GM18520 (cell line): ENCODE measurements at regions not wholly inside any gene's neighbourhood (a gene's known extent, or its start where the extent isn't known, plus 50 kb on each side); places are given as distances from the start of the nearest gene placed in this dataset.

Experiments
- ATAC-seq: cut with Tn5 transposase; IDR thresholded peaks from one replicate; pipeline ENCODE4 v1.9.1; 2021; ENCODE audit not compliant: unreplicated experiment

DNA sequence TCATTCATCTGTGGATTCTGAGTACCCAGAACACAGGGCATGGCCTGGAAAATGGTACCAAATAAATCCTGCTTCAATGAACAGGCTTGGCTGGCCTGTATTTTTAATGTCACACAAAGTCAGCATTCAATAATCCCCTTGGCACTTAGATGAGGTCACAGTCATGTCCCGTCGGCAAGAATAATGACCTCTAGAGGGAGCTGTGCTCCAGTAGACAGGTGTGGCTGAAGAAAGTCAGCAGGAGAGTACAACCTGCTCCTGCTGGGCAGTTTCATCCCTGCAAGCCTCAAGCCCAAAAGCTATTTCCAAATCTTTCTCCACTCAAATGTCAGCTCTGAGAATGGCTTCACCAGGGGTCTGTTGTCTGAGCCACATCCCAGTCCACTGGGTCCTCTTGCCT lies 404.0 kb upstream of the F9 start:
- ATAC-seq: peak; percentile 50

DNA sequence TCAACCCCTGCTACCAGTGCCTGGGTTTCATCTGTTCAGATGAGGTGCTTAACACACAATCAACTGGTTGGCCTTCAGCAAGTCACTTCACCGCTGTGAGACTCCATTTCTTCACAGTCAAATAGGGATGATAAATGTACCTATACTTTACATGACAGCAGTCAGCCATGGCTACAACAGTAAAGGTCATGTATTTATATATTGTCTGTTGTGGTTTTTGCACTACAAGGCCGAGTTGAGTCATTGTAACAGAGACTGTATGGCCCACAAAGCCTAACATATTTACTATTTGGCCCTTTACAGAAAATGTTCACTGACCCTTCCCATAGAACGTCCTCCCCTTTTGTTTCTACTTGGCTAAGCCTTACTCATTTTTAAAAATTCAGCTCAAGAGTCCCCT lies 404.6 kb upstream of the F9 start:
- no peak for ATAC-seq

DNA sequence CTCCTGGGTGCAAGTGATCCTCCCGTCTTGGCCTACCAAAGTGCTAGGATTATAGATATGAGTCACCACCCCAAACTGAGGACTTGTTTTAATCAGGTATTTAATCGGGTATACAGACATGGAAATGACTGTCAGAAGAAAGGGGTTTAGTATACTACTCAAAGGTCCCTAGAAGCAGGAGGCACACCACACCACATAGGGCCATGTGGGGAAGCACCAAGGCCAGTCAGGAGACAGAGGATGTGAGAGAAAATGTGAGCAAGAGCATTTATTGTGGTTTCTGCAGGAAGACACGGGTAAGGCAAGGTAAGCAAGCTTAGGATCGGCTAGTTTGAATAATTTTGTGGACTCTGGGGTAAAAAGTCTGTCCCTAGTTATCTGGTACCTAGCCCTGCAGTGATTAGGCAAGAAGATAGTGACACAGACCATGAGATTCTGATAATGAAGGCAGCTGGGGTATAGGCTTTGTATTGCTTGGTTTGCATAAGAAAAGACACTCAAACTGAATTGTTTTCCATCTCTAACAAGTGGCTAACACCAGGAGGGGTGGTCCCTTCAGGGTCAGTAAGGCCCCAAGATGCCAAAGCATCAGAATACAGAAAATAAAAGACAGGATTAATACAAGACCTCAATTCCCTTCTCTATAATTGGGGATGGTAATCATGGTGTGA lies 408.8 kb upstream of the F9 start:
- ATAC-seq: no peak

DNA sequence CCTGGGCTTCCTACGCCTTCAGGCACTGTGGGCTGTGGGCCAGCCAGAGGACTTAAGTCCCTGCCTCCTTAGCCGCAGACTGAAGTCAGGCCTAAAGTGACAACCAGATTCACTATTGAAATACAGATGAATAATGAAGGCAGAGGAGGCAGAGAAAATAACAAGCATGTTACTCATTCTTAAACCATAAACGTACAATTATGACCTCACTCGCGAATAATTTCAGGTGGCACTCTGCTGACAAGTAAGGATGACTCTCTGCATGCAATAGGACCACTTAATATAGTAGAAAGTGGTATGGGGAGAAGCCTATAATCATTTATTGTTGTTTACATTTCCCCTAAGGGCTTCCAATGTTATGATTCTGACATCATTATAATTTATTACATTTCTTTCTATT lies 409.2 kb upstream of the FGF13 start:
- no peak for ATAC-seq

DNA sequence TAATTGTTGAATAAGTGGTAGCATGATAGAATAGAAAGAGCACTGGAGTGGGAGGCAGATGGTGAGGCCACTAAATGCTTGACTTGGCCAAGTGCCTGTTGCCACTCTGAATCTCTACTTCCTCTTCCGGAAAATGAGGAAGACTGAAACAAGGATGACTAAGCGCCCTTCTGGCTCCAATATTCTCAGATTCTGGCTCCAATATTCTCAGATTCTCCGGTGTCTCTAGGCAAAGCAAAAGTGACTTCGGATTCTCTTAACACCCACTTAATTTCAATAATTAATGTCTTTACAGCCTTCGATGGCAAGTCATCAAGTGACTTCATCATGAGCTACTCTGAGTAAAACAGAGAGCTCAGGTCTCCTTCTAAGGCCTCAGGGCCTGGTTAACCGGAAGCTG lies 402.2 kb upstream of the FGF13 start:
- ATAC-seq: no peak

DNA sequence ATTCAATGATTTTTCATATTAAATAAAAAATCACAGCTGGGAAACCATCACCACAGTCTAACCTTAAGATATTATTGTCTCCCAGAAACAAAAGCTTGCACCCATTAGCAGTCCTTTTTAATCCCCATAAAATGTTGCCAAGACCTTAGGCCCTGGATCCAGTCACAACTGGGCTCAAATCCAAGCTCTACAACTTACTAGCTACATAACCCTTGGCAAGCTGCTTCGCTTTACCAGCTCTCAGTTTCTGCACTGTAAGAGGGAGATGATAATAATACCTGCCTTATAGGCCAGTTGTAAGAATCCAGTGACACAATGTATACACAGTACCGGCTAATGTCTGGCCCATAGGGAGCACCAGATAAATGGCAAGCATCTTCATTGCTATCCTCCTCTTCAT lies 400.9 kb upstream of the FGF13 start:
- ATAC-seq: no peak

DNA sequence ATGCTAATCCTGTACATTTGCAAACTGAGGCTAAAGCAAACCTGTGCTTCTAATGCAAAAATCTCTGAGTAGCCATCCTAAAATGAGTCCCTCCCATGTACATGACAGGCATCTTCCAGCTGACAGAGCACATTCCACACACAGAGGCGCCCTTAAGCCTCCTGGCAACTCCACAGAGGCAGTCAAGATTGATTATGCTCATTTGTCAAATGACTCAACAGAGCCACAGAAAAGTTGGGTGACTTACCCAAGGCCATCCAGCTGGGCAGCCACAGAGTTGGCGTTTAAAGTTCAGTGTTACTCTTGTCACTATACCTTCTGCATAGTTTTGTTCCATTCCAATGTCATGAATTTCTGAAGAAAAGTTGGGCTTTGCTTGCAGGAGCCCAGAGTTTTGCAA lies 394.6 kb upstream of the FGF13 start:
- ATAC-seq: no peak

DNA sequence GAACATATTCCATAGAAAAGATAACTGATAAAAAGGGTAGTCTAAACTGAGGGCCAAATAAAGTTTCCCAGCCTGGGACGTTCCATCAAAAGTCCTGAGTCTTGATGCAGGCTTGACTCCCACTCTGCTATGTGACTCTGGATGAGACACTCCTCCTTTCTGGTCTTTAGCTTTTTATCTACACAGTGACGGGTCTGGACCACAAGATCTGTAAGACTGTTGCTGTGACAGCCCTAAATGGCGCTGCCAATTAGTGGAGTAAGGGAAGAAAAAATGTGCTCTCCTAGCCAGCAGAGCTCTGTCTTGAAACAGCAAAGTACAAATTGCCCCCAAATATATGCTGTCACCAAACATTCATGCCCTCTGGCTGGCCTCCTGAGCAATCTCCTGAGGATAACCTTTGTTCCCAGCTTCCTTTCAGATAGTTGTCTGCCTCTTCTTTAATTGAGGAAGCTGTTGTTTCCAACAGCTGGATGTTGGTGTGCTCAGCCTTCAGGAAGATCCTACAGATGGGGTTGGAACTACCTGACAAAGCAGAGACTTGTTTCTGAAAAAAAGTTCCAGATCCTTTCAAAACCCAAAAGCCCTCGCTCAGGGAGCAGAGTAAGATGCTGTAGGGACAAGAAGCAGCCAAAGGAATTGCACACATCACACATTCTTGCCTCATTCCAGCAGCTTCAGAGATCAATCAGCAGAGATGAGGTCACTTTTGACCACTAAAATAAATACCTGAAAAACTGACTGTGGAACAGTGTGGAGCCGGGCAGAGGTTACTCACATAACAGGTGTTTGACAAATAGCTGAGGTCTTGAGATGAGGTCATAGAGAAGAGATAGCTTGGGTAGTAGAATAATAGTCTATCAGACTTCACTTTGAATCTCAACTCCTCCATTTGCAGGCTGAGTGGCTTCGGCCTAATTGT lies 383.4 kb upstream of the FGF13 start:
- ATAC-seq: no peak

DNA sequence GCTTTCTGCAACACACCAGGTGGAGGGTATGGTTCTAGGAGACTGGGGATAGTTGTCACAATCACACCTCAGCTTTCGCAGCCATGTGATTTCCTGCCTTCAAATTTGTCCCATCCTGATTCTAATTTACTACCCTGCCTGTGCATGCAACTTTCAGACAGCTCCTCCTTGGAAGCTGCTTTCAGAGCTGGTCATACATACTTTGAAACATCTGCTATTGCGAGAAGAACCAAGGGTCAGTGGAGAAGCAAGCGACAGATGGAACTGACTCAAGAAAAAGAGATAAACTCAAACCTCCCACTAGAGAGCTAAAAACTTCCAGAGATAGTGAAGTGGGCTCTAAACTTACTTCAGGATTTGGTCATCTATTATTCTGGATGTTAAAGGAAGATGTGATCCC lies 381.7 kb upstream of the FGF13 start:
- no peak for ATAC-seq

DNA sequence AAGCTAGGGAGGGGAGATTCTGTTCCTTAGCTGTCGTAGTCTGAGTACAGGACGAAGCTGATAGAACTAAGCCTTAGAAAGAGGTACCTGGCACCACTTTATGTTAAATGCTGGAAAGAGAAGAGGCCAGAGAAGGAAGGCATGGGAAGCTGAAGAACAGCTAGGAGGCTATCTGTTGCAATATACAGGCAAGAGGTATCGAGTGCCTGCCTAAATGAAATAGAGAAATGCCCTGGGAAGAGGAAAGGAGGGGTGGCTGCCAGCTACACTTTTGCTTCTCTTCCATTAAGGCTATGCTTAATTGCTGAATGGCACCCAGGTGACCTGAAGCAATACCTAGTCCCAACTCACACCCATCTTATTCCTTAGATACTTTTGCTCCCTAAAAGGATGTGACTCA lies 380.4 kb upstream of the FGF13 start:
- ATAC-seq: no peak

DNA sequence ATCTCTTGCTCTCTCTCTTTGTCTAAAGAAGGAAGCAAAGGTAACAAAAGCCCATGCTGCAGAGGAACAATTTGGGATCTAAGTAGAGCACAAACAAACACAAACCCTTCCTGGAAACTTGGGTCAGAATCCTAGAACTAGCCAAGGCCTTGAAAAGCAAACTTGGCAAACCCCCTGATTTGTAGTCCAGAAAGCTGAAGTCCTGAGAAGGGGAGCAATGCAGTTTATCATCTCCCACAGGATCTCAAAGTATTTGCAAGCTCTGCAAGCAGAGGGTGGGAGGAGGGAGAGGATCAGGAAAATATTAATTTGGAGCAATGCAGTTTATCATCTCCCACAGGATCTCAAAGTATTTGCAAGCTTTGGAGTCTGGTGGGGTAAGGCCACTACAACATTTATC lies 379.5 kb upstream of the FGF13 start:
- no peak for ATAC-seq

DNA sequence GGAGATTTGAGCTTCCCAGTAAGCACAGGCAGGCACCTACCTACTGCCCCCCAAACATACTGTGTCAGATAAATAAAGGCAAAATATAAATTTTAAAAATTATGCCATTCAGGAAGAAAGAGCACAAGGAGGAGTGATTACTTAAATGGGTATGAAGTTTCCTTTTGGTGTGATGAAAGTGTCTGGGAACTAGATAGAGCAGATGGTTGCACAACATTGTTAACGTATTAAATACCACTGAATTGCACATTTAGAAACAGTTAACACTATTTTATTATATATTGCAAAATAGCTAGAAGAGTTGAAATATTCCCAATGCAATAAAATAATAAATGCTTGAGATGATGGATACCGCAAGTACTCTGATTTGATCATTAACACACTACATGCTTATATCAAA lies 374.7 kb upstream of the FGF13 start:
- no peak for ATAC-seq

DNA sequence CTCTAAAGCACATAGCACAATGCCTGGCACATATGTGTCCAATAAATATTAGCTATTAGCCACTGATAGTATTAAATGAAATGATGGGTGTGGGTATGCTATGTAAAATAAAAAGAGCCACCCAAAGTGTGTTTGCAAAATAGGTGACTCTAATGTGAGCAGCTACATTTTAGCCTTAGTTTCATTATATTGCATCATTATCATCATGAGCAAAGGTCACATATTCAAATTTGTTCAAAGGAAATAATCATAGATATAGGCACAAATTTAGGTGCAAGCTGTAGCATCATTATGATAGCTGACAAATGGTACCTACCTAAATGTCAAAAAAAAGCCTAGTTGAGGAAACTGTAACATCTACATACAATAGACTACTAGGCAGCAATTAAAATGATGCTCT lies 373.9 kb upstream of the FGF13 start:
- ATAC-seq: no peak

DNA sequence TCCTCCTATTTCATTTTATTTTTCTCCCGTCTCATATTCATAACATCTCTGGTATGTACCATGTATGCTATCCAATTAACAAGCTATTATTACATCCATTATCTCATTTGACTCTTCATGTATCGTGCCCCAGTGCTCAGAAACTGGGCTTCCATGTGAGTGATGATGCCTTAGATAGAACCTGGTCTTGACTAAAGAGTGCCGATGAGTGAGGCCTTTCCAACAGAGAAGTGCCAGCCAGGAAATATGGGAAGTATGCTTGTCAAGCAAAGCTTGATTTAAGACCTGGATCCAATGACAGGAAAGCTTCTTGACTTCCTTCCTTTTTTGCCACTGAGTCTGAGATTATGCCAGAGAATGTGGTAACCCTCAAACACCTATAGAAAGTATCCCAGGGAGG lies 371.7 kb upstream of the FGF13 start:
- ATAC-seq: no peak

DNA sequence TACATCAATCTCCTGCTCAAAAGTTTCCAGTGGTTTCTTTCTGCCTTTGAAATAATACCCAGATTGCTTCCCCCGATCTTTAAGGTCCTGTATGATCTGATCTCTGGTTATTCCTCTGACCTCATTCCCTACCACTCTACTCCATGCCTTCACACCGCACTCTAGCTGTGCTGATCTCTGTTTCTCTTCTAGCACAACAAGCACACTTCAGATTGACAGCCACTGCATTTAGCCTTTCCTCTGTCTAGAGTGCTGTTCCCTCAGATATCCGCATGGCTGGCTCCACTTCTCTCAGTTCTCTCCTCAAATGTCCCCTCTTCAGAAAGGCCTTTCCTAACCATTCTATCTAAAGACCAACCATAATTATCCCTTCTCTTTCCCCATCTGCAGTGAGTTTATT lies 370.4 kb upstream of the FGF13 start:
- ATAC-seq: no peak

DNA sequence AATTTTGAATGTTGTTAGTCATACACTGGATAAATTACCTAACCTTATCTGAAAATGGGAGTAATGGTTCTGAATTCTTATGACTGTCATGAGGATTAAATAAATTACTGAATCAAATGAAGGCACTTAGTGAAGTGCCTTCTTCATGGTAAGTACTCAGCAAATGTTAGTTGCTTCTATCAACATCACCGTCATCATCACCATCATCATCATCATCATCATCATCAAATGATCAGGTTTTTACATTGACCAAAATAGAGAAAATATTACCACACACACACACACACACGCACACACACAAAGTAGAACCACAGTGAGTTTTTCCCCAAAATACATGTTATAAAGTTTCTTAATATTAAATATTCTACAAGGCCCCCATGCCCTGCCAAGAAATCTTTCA lies 368.3 kb upstream of the FGF13 start:
- no peak for ATAC-seq

DNA sequence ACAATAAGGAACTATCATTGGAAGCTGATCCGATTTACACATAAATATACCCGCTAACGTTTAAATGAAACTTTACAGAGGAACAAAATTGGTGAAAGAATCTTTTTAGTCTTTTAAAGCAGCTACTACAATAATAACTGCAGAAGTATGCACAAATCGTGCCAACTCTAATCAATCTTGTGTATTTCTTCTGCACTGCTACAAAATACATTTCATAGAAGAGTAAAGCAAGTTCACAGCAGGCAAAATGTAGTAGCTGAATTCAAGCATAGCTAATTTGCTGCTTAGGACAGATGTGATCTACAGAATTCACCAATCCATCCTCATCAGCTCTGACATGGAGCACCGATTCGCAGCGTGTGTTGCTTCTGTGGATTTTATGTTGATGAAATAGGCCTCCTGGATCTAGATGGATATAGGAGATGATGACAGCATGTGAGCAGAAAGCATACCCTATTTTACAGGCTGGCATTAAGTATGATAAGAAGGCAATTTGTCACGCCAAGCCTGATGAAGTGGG lies 367.3 kb upstream of the FGF13 start:
- no peak for ATAC-seq

DNA sequence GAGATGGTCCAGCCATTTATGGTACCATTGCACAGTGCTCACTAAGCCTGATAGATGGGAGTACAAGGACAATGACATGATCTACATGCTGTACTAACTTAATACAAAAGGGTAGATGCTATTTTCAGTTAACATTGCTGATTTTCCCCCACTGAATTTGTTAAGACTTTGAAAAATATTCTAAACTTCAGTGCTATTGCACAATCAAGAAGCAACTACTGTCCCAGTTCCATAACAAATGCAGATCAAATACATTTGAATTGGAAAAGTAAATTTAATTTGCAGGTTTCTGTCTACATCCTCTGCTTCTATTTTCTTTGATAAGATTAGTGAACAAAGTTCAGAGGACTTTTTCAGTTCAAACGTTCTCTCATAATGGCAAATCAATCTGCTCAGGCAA lies 366.8 kb upstream of the FGF13 start:
- ATAC-seq: no peak

DNA sequence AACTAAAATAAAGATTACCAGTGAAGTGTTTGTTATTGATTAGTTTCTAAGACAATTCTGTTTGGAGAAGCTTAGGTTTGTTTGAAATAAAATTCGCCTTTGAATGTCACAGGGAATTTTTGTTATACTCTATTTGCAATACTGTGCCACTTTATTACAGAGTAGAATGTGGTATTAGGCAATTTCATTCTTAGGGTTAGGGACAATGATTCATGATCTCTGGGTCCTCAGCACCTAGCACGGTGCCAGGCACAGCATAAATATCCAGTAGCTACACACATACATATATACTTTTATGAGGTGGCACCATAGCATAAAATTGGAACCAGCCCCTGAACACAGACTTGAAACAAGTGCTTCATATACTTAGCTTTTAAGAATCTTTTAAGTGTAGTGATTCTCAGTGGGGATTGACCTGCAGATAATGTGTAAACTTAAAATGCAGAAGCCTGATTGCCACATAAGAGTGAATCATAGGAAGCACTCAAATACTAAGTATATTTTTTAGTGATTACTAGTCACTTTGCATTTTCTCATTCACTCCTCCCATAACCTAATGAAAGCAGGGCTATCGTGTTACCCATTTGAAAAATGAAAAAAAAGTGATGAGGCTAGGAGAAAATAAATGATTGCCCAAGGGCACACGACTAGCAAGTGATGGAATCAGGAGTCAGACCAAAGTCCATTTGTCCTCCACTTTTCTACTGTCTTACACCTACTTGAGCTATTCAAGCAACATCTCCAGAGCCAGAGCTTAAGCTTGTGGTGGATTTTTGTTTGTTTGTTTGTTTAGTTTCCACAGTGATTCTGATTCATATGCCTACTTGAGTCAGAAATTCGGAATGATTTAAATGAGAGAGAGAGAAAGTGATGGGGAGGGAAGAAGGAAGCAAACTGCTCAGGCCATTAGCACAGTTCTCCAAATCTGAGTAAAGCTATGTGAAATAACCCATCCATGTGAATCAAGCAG lies 366.0 kb upstream of the FGF13 start:
- ATAC-seq: no peak

DNA sequence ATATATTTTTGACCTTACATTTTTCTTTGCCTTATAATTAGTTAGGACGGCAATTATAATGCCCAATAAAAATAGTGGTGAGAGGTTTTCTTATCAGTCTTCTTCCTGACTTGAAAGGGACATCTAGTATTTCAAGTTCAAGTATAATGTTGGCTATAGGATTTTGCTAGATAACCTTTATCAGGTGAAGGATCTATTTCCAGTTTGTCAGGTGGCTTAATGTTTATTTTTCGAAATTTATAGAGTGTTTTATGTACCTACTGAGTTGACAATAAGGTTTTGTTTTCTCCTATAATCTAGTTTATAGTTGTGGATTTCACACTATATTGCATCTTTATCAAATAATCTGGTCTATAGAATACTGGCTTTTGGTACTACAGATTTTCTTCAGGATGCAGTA lies 351.8 kb upstream of the FGF13 start:
- ATAC-seq: no peak

DNA sequence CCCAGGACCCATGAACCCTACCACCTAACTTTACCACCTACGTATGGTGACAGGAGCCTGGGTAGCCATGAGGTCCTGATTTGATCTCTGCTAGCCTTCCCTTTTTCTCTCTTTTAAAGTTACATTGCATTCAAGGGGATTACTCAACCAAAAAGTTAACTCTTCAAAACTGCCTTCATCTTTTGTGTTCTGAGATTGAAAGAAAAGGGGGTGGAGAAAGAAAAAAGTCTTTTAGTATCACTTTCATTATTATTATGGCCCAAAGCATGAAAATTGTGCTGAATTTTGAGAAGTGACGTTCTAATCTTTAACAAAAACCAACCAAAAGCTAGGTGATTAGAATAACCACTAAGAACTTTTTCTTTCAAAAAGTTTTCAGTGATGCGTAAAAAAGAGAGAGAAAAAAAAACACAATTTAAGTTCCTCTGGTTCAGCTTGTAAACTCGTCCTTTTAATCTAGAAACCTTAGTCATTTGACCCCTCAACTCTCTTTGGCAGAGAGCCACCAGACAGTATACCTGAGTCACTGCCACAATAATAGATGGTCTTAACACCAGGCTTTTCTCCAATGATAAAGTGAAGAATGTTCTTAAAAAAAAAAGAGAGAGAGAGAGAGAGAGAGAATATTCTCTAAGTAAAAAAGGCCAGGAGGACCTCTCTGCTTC lies 347.4 kb upstream of the FGF13 start:
- ATAC-seq: peak; percentile 58
